SK-N-DZ (cell line): ENCODE measurements at regions not wholly inside any gene's neighbourhood (a gene's known extent, or its start where the extent isn't known, plus 50 kb on each side); places are given as distances from the start of the nearest gene placed in this dataset.

Source experiments
- DNase-seq: peaks from one replicate; pipeline ENCODE4 v3.0.0-alpha.2; 2015; ENCODE audit warnings: low spot score

DNA sequence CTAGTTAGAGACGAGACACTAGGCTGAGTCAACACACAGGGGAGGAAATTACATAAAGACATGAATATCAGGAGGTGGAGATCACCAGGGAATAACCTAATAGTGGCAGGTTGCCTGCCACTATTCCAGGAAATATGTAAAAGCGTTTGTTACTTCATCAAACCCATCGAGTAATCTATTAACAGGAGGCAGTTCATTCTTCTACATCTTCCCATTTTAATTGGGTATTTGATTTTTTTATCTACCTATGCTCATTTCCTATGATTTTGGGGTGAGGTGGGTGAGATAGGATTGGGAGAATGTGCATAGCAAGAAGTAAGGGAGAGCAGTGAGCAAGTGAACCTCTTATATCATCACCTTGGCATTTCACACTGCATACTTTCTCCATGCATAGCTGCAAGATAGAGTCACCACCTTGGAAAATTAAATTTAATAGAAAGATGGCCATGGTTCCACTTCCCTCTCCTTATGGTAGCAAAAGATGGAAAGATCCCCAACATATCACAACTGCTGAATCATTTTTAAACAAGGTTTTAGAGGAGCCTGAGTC, 312.2 kb downstream of the TMEM114 start:
- no peak for DNase-seq

DNA sequence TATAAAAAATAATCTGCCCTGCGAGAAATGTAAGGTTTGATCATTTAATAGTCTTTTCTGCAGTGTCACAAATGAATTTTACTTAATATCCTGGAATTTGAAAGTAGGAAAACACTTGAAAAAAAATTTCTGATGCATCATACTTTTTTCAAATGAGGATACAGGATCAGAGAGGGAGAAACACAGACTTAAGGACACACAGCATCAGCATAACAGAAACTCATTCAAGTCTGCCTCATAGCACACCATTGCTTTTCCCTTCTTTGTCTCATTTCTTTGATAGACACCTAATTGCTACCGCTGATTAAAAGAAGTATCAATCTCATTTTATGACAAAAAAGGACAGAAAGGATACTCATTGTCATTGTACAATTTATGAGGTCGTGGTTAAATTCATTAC, 319.0 kb downstream of the TMEM114 start:
- no peak for DNase-seq

DNA sequence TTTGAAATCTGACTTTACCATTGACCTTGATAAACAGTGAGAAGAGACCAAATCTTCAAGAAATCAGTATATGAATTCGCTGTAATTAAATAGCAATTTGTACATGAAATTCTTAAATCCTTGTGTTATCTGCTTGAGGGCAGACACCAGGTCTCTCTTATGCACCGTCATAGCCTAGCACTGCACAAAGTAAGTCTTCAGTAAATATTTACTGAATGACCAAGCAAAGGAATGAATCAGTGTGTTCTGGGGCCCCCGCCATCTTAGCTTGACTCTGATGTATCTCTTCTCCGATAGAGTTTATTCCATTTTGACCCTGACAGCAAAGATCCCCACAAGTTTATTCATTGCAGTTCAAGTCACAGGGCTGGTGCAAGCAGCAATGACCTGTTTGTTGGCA, 328.0 kb downstream of the TMEM114 start:
- no peak for DNase-seq

DNA sequence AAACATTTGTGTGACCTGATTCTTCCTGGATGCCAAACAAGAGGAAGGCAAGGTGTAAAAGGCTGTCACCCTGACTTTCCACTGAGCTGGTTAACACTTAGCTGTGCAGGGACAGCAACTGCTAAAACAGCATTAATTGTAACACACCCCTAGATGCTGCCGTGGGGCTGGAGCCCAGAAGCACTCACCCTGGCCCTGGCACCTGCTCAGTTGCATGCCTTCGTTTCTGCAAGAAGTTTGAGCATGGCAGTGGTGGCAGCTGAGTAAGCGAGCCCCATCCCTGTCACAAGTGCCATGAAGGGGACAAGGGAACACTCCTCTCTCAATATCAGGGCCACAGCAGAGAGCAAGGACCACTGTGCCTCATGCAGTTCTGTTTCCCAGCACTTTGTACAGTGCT, 330.2 kb downstream of the TMEM114 start:
- no peak for DNase-seq

GRCh38 chr16:8258523-8258922, 331.8 kb downstream of the TMEM114 start:
- DNase-seq, result no peak

DNA sequence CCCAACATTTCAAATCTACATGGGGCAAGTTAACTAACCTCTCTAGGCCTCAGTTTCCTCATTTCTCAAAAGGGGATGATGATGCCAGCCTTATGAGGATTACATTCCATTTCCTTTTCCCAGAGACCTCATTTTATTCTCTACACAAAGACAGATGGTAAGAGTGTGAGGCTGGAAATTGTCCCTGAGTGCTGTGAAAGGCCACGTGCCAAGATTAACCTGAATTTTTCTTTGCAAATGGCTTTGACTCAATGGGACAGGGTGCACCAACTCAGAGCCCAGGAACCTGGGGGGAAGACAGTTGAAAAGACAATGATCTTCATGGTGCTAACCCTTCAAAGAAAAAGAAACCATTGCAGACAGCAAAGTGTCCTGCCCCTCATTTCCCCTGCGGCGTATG, 332.8 kb downstream of the TMEM114 start:
- no peak for DNase-seq

DNA sequence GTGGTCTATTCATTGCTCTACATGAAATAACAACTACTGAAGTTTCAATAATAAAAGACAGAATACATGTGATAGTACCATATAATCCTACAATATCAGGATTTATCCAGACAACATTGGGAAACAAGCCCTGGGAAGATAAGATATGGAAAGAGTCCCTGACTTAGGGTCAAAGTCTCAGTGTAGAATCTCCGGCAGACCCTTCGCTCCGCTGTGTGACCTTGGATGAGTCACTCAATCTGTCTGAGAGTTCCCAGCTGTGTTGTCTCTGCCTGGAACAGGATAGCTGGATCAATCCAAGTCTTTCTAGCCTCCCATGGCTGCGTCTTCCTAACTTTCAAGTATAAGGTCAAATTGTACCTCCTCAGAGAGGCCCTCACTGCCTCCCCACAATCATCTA, 335.9 kb downstream of the TMEM114 start:
- no peak for DNase-seq

DNA sequence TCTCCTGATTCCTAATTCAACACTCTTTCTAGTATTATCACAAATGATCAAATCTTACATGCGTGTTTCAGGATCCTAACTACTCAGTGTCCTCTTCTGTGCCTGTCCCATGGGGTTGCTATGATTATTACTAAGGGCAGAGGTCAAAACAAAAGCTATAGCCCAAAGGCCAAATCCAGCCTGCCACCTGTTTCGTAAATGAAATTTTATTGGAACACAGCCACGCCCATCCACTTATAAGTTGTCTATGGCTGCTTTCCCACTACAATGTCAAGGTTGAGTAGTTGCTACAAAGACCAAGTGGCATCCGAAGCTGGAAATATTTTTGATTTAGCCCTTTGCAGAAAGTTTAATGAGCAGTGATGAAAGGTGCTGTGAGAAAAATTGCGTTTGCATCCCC, 336.6 kb downstream of the TMEM114 start:
- DNase-seq, result no peak

- no peak for DNase-seq
Observed at GRCh38 chr16:8251727-8252126, 338.6 kb downstream of the TMEM114 start.

- no peak for DNase-seq
Observed at GRCh38 chr16:8251298-8251697, 339.0 kb downstream of the TMEM114 start.

GRCh38 chr16:8247993-8248392, 342.3 kb downstream of the TMEM114 start:
- no peak for DNase-seq

- DNase-seq, result no peak
Observed at GRCh38 chr16:8243981-8244380, 346.3 kb downstream of the TMEM114 start.

GRCh38 chr16:8241408-8241807, 348.9 kb downstream of the TMEM114 start:
- DNase-seq, result no peak

GRCh38 chr16:8239443-8239842, 350.9 kb downstream of the TMEM114 start:
- DNase-seq, result no peak

DNA sequence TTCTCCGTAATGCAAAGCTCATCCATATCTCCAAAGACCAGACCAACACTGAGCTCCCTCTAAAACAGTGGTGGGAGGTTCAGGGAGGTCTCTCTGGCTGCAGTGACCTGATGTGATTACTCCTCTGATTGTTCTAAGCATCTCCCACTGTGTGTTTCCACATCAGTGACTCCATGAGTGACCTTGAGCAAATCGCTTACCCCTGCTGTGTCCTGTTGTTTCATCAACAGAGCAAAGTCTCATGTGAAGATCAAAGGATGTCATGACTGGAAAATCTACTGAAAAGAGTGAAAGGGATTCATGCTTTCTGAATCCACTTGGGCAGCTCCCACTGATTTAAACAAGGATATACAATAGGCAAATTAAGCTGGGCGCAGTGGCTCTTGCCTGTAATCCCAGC, 352.9 kb downstream of the TMEM114 start:
- DNase-seq, result no peak

GRCh38 chr16:8236816-8237215, 353.5 kb downstream of the TMEM114 start:
- no peak for DNase-seq

GRCh38 chr16:8230497-8230896, 359.8 kb downstream of the TMEM114 start:
- DNase-seq, result no peak

GRCh38 chr16:8229011-8229520, 361.2 kb downstream of the TMEM114 start:
- DNase-seq, result no peak

DNA sequence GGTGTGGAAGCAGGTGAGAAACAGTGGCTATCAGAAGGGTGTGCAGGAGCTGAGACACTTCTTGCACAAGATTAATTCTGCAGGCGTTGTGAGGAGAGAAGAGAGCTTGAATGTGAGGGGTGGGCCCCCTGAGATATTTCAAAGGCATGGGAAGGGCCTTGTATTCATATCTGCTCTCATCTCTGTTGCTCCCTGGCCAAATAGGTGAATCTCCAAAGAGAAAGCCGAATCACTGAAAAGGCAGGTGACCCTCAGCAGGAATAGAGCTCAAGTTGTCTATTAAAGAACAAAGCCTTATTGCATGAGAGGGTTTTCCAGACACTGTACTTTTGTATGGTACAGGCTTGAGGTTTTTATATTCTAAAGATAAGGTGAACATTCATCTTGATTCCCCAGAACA, 373.1 kb downstream of the TMEM114 start:
- DNase-seq, result no peak

- DNase-seq, result no peak
Observed at GRCh38 chr16:8204769-8205168, 385.5 kb downstream of the TMEM114 start.

DNA sequence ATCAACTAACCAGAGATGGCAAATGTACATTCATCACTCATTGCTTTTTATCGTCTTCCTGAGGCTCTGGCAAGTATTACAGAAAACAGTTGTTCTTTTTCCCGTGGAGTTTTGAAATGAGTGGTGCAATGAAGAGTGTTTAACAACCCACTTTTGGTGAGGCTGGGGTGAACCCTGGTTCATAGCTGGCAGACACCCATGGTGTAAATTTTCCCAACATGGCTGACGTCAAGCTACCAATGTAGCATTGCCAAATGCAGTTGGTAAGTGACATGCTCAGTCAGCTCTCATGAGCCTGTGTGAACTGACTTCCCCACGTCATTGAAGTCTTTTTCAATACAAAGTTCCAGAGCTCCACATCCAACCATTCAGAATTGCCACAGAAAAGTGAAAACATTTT, 386.2 kb downstream of the TMEM114 start:
- no peak for DNase-seq

- no peak for DNase-seq
Observed at GRCh38 chr16:8203101-8203500, 387.2 kb downstream of the TMEM114 start.

- DNase-seq, result no peak
Observed at GRCh38 chr16:8200839-8201238, 389.5 kb downstream of the TMEM114 start.

GRCh38 chr16:8199390-8199789, 390.9 kb downstream of the TMEM114 start:
- DNase-seq, result no peak
